H1 (cell line): ENCODE measurements at regions not wholly inside any gene's neighbourhood (a gene's known extent, or its start where the extent isn't known, plus 50 kb on each side); places are given as distances from the start of the nearest gene placed in this dataset.

ENCODE experiments used
- CTCF ChIA-PET: fragments of 300-600 bp; sonication (Branson Sonifier 250); formaldehyde crosslinking; loops from one replicate; lab custom pipeline; 2021; ENCODE audit not compliant: partially characterized antibody; lab: Charles Lee
- POLR2A ChIA-PET: fragments of 300-600 bp; sonication (Branson Sonifier 250); formaldehyde crosslinking; loops from one replicate; lab custom pipeline; 2021; ENCODE audit warnings: inconsistent platforms; ENCODE audit not compliant: partially characterized antibody; lab: Charles Lee
- DNase-seq, 2 experiments: peaks; one replicate each; pipeline versions ENCODE4 v3.0.0 to v3.0.0-alpha.2; 2010 to 2022; ENCODE audit warnings: low spot score in 2 of 2, low read depth in 1 of 2, mixed read lengths in 1 of 2
- FAIRE-seq: peaks from 2 replicates; lab custom pipeline; 2011; peaks lifted over from hg19 to GRCh38; lab: Jason Lieb, UNC
- H2AFZ ChIP-seq: 2 replicates; pipeline ENCODE4 v1.8.1; 2012; ENCODE audit warnings: low read length, inconsistent platforms
- H2AK5ac ChIP-seq: 2 replicates; pipeline ENCODE4 v1.6.1; 2013; ENCODE audit warnings: low read depth, low read length
- H2BK120ac ChIP-seq: replicated peaks from 2 replicates; pipeline ENCODE3; 2013; ENCODE audit warnings: low read depth, low read length, inconsistent platforms
- H2BK12ac ChIP-seq: 2 replicates; pipeline ENCODE4 v1.6.1; 2013; ENCODE audit warnings: low read depth, low read length
- H2BK15ac ChIP-seq: 2 replicates; pipeline ENCODE4 v1.6.1; 2013; ENCODE audit warnings: low read length
- H2BK20ac ChIP-seq: 2 replicates; pipeline ENCODE4 v1.6.1; 2013; ENCODE audit warnings: low read length
- H2BK5ac ChIP-seq: 2 replicates; pipeline ENCODE4 v1.6.1; 2013; ENCODE audit warnings: low read depth, low read length
- H3K14ac ChIP-seq: 2 replicates; pipeline ENCODE4 v1.6.1; 2013; ENCODE audit warnings: inconsistent platforms; ENCODE audit not compliant: insufficient read length
- H3K18ac ChIP-seq: 2 replicates; pipeline ENCODE4 v1.6.1; 2013; ENCODE audit warnings: low read length; ENCODE audit errors: extremely low read depth
- H3K23ac ChIP-seq: 2 replicates; pipeline ENCODE4 v1.6.1; 2013; ENCODE audit warnings: inconsistent platforms; ENCODE audit not compliant: insufficient read length
- H3K23me2 ChIP-seq: 2 replicates; pipeline ENCODE4 v1.6.1; 2013; ENCODE audit warnings: low read depth, low read length
- H3K27ac ChIP-seq: 2 replicates; pipeline ENCODE4 v1.6.1; 2011; ENCODE audit warnings: low read depth, low read length, inconsistent platforms
- H3K27me3 ChIP-seq, 4 experiments: replicated peaks in 1 of 4; 1 replicate in 1 of 4; 2 replicates in 3 of 4; pipeline versions ENCODE4 v1.6.1 to v1.8.1; 2011 to 2013; ENCODE audit warnings: low read length in 3 of 4, mild to moderate bottlenecking in 3 of 4, inconsistent platforms in 2 of 4, mixed read lengths in 2 of 4, moderate library complexity in 1 of 4; ENCODE audit not compliant: control insufficient read depth in 3 of 4, insufficient read depth in 3 of 4; ENCODE audit errors: extremely low read depth in 1 of 4
- H3K36me3 ChIP-seq, 4 experiments: 2 replicates each; pipeline versions ENCODE4 v1.6.1 to v1.8.1; 2011 to 2013; ENCODE audit warnings: mild to moderate bottlenecking in 4 of 4, low read length in 3 of 4, moderate library complexity in 2 of 4, control low read depth in 1 of 4, inconsistent platforms in 1 of 4; ENCODE audit not compliant: insufficient read depth in 4 of 4, control insufficient read depth in 2 of 4
- H3K4ac ChIP-seq: replicated peaks from 2 replicates; pipeline ENCODE3; 2013; ENCODE audit warnings: low read length, low read depth, mixed read lengths, inconsistent platforms; ENCODE audit not compliant: insufficient read length
- H3K4me1 ChIP-seq, 4 experiments: replicated peaks in 1 of 4; 1 replicate in 1 of 4; 2 replicates in 3 of 4; pipeline versions ENCODE4 v1.6.1 to v1.8.1; 2011 to 2013; ENCODE audit warnings: low read length in 3 of 4, inconsistent platforms in 2 of 4, mixed read lengths in 1 of 4; ENCODE audit not compliant: insufficient read depth in 4 of 4, control insufficient read depth in 3 of 4
- H3K4me2 ChIP-seq, 2 experiments: 2 replicates each; pipeline versions ENCODE4 v1.6.1 to v1.8.1; 2011 to 2013; ENCODE audit warnings: low read depth in 2 of 2, low read length in 2 of 2, control low read depth in 1 of 2, inconsistent platforms in 1 of 2, mild to moderate bottlenecking in 1 of 2; ENCODE audit not compliant: insufficient read depth in 1 of 2
- H3K4me3 ChIP-seq, 4 experiments: fragments of 200-600, 300-600 bp in 1 of 4; sonication (generic), shearing (Covaris generic), sonication (Bioruptor Twin) in 1 of 4; 2 replicates each; pipeline versions ENCODE4 v1.5.1 to v1.8.1; 2011 to 2016; ENCODE audit warnings: low read length in 4 of 4, low read depth in 3 of 4, control low read depth in 2 of 4, inconsistent platforms in 2 of 4, mild to moderate bottlenecking in 2 of 4, mixed read lengths in 1 of 4, moderate library complexity in 1 of 4; ENCODE audit not compliant: insufficient read depth in 2 of 4; ENCODE audit errors: extremely low read depth in 1 of 4
- H3K56ac ChIP-seq: replicated peaks from 2 replicates; pipeline ENCODE3; 2013; ENCODE audit warnings: low read depth, mild to moderate bottlenecking, mixed read lengths, low read length, inconsistent platforms; ENCODE audit not compliant: insufficient read length
- H3K79me1 ChIP-seq: 2 replicates; pipeline ENCODE4 v1.6.1; 2013; ENCODE audit warnings: low read depth, low read length, control low read depth
- H3K79me2 ChIP-seq, 2 experiments: 2 replicates each; pipeline versions ENCODE4 v1.6.1 to v1.8.1; 2012 to 2013; ENCODE audit warnings: low read length in 2 of 2, mild to moderate bottlenecking in 2 of 2, inconsistent platforms in 1 of 2; ENCODE audit not compliant: insufficient read depth in 2 of 2, control insufficient read depth in 1 of 2
- H3K9ac ChIP-seq, 4 experiments: replicated peaks in 1 of 4; 1 replicate in 1 of 4; 2 replicates in 3 of 4; pipeline versions ENCODE4 v1.6.1 to v1.8.1; 2011 to 2013; ENCODE audit warnings: low read depth in 3 of 4, low read length in 3 of 4, control low read depth in 2 of 4, mild to moderate bottlenecking in 2 of 4, moderate library complexity in 2 of 4, inconsistent platforms in 1 of 4; ENCODE audit errors: extremely low read depth in 1 of 4
- H3K9me3 ChIP-seq, 2 experiments: 2 replicates each; pipeline versions ENCODE4 v1.6.1 to v1.8.1; 2012 to 2013; ENCODE audit warnings: mild to moderate bottlenecking in 2 of 2, moderate library complexity in 2 of 2, control low read depth in 1 of 2, inconsistent platforms in 1 of 2, low read depth in 1 of 2, low read length in 1 of 2, mixed read lengths in 1 of 2; ENCODE audit not compliant: insufficient read depth in 2 of 2
- H4K20me1 ChIP-seq, 2 experiments: replicated peaks in 1 of 2; 2 replicates each; pipeline versions ENCODE3 to v1.8.1; 2011 to 2013; ENCODE audit warnings: inconsistent platforms in 2 of 2, low read length in 2 of 2, mild to moderate bottlenecking in 1 of 2; ENCODE audit not compliant: insufficient read depth in 2 of 2, control insufficient read depth in 1 of 2
- H4K5ac ChIP-seq: 2 replicates; pipeline ENCODE4 v1.6.1; 2013; ENCODE audit warnings: low read length, low read depth, mixed read lengths, inconsistent platforms; ENCODE audit not compliant: insufficient read length
- H4K8ac ChIP-seq: 2 replicates; pipeline ENCODE4 v1.8.0; 2013; ENCODE audit warnings: mild to moderate bottlenecking, moderate library complexity, low read length, inconsistent platforms; ENCODE audit not compliant: insufficient read depth; ENCODE audit errors: extremely low read depth
- H4K91ac ChIP-seq: replicated peaks from 2 replicates; pipeline ENCODE3; 2013; ENCODE audit warnings: low read length, mixed read lengths, inconsistent platforms; ENCODE audit not compliant: insufficient read length
- BCL11A ChIP-seq, 2 experiments: IDR thresholded peaks; one replicate each; pipeline ENCODE4 v1.6.1; 2011; ENCODE audit warnings: low read depth in 2 of 2, low read length in 2 of 2, mild to moderate bottlenecking in 2 of 2
- CTBP2 ChIP-seq: IDR thresholded peaks from 2 replicates; pipeline ENCODE4 v1.7.0; 2011; ENCODE audit warnings: borderline replicate concordance, mild to moderate bottlenecking, moderate library complexity, mixed read lengths, low read length; ENCODE audit not compliant: insufficient read depth, insufficient read length
- EGR1 ChIP-seq: IDR thresholded peaks from 2 replicates; pipeline ENCODE4 v1.6.1; 2011; ENCODE audit warnings: low read depth, low read length, borderline replicate concordance
- KDM5A ChIP-seq: fragments of 200-600 bp; IDR thresholded peaks from 2 replicates; pipeline ENCODE4 v1.7.1; 2012; ENCODE audit warnings: mild to moderate bottlenecking, low read length, inconsistent platforms, mixed read lengths
- POLR2AphosphoS5 ChIP-seq: IDR thresholded peaks from 2 replicates; pipeline ENCODE4 v1.6.1; 2011; ENCODE audit warnings: low read depth, low read length
- RFX5 ChIP-seq: IDR thresholded peaks from 2 replicates; pipeline ENCODE4 v1.6.1; 2011; ENCODE audit warnings: low read depth, low read length, improper control_type of control experiment, borderline replicate concordance
- SUZ12 ChIP-seq: fragments of 200-600 bp; sonication (generic); IDR thresholded peaks from 2 replicates; pipeline ENCODE4 v1.6.1; 2012; ENCODE audit warnings: mild to moderate bottlenecking, inconsistent platforms, low read length, moderate library complexity, mixed read lengths
- YY1 ChIP-seq: IDR thresholded peaks from 2 replicates; pipeline ENCODE4 v1.6.1; 2011; ENCODE audit warnings: low read depth, mild to moderate bottlenecking, low read length
- WGBS, 2 experiments: shearing (Covaris generic) in 1 of 2; methylation state at CpG; one replicate each; pipeline versions ENCODE4 v1.1.6 to v1.1.7; 2013 to 2015; ENCODE audit warnings: low lambda C conversion rate in 2 of 2, mixed read lengths in 2 of 2, inconsistent platforms in 1 of 2, low coverage in 1 of 2, missing lambda C conversion rate in 1 of 2; ENCODE audit not compliant: insufficient replicate concordance in 2 of 2, insufficient coverage in 1 of 2, insufficient read length in 1 of 2; ENCODE audit errors: extremely low coverage in 1 of 2, missing lambda C conversion rate in 1 of 2; 5-methylcytosine and 5-hydroxymethylcytosine counted together

DNA sequence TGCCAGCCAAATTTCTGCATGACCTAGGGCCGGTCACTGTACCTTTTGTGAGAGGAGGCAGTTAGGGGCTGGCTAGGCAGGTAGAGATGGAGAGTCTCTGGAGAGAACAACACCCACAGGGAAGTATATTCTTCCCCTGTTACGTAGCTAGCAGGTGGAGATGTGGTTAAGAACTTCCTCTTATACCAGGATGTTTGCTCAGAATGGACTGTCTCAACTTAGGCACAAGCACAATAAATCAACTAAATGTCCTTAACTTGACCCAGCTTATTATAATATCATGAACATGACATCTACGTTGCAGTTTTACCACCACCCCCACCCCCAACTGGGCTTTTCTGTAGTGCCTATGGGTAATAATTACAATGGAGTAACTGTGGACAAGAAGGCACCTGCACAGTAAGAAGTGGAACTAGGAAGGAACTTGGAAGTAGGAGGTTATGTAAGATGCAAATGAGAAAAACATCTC lies 60.7 kb upstream of the MPEG1 start:
- 94% methylated on average over 3 of the region's 3 CpGs; no CpG with 5 or more reads in 1 of the 2 experiments for WGBS, 2 experiments
- Histone ChIP-seq H2AFZ (no peak overlapping the region), H4K20me1 (no peaks in the 10 kb centered on the region), H3K56ac (no peak overlapping the region), H2BK20ac (no peak overlapping the region), H2BK12ac (no peak overlapping the region), H3K23me2 (no peaks in the 10 kb centered on the region), H3K27ac (no peak overlapping the region), H3K9me3 (no peaks in the 10 kb centered on the region), H2BK5ac (no peak overlapping the region), H3K79me1 (no peaks in the 10 kb centered on the region), H2AK5ac (no peak overlapping the region), H4K5ac (no peak overlapping the region), H3K4me2 (no peak overlapping the region), H3K23ac (no peak overlapping the region), H4K91ac (no peak overlapping the region), H3K79me2 (no peaks in the 10 kb centered on the region), H4K8ac (no peak overlapping the region), H3K4me3 (no peak overlapping the region), H3K18ac (no peak overlapping the region), H3K9ac (no peak overlapping the region), H2BK120ac (no peak overlapping the region), H3K14ac (no peak overlapping the region), H3K27me3 (peaks cover 0 to 1% (median 0%) of the 10 kb centered on the region in 4 experiments; a peak in 1 of 7 replicates), H3K4ac (no peak overlapping the region), H3K36me3 (no peaks in the 10 kb centered on the region), H3K4me1 (no peaks in the 10 kb centered on the region), H2BK15ac (no peak overlapping the region)
- FAIRE-seq (no peak), DNase-seq (no peak)
- ChIA-PET POLR2A (interaction anchor here (1.0 kb wide), 1 partner anchor 101 kb away, joined by 4 read pairs; the partner anchor contains the start of gene DTX4), CTCF (interaction anchor here (1.0 to 2.7 kb wide), 5 partner anchors 10 to 115 kb away, joined by 3 to 9 read pairs (median 5); no protein-coding TSS in a partner anchor)
- TF ChIP-seq KDM5A (no peak), CTBP2 (no peak), RFX5 (no peak), POLR2AphosphoS5 (no peak), BCL11A (IDR thresholded peaks at IDR 0.05; ENCODE audit: low read depth in 2 of 2, low read length in 2 of 2) (no peak), SUZ12 (no peak), EGR1 (no peak), YY1 (no peak)
